ENCODE measurements at regions not wholly inside any gene's neighbourhood (a gene's known extent, or its start where the extent isn't known, plus 50 kb on each side); places are given as distances from the start of the nearest gene placed in this dataset.

- no peak for DNase-seq
These were observed 123.0 kb upstream of the PKDCC start for GRCh38 chr2:41924709-41925408.

- no peak for DNase-seq
These were observed 122.1 kb upstream of the PKDCC start for GRCh38 chr2:41925712-41926111.

GRCh38 chr2:41926614-41927580 is 120.9 kb upstream of the PKDCC start:
- DNase-seq: no peak

GRCh38 chr2:41927581-41928264 is 120.1 kb upstream of the PKDCC start:
- DNase-seq: no peak

GRCh38 chr2:41928526-41928925 is 119.3 kb upstream of the PKDCC start:
- DNase-seq: no peak

- DNase-seq: no peak
These were observed 116.8 kb upstream of the PKDCC start for GRCh38 chr2:41930807-41931566.

- no peak for DNase-seq
These were observed 115.4 kb upstream of the PKDCC start for GRCh38 chr2:41932241-41933045.

- no peak for DNase-seq
These were observed 114.8 kb upstream of the PKDCC start for GRCh38 chr2:41933046-41933420.

- no peak for DNase-seq
These were observed 114.1 kb upstream of the PKDCC start for GRCh38 chr2:41933585-41934320.

GRCh38 chr2:41934329-41934958 is 113.4 kb upstream of the PKDCC start:
- no peak for DNase-seq

GRCh38 chr2:41935002-41935401 is 112.8 kb upstream of the PKDCC start:
- DNase-seq: no peak

GRCh38 chr2:41935825-41936224 is 112.0 kb upstream of the PKDCC start:
- DNase-seq: no peak

- no peak for DNase-seq
These were observed 110.9 kb upstream of the PKDCC start for GRCh38 chr2:41936771-41937463.

GRCh38 chr2:41937464-41937906 is 110.3 kb upstream of the PKDCC start:
- no peak for DNase-seq

- DNase-seq: no peak
These were observed 109.7 kb upstream of the PKDCC start for GRCh38 chr2:41937921-41938708.

GRCh38 chr2:41940060-41940744 is 107.6 kb upstream of the PKDCC start:
- DNase-seq: no peak

- no peak for DNase-seq
These were observed 107.1 kb upstream of the PKDCC start for GRCh38 chr2:41940745-41941063.

GRCh38 chr2:41941831-41942230 is 106.0 kb upstream of the PKDCC start:
- no peak for DNase-seq

- no peak for DNase-seq
These were observed 105.5 kb upstream of the PKDCC start for GRCh38 chr2:41942278-41942677.
